ENCODE measurements at regions not wholly inside any gene's neighbourhood (a gene's known extent, or its start where the extent isn't known, plus 50 kb on each side); places are given as distances from the start of the nearest gene placed in this dataset.

DNA sequence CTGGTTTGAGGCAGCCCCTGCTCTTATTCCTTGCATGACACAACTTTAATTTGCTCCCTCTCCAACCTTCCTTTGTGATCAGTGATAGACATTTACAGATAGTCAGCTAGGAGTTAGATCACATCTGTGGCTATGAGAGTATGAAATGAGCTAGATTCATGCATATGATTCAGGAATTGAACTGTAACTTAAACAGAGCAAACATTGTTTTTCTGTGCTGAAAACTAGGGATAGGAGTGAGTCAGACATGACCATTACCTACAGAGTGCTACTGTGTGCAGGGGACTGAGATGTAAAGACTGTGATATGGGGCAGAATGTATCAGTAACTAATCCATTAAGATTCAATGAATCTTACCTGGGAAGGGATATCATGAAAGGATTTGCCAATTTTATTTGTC, 279.4 kb upstream of the SPTLC3 start:
- no peaks in the 10 kb centered on the region for H3K9me3 ChIP-seq
- TF ChIP-seq POLR2A (IDR thresholded peaks at IDR 0.05) (no peak), EP300 (IDR thresholded peaks at IDR 0.05) (no peak)
- TF ChIP-seq, protein P1, sequence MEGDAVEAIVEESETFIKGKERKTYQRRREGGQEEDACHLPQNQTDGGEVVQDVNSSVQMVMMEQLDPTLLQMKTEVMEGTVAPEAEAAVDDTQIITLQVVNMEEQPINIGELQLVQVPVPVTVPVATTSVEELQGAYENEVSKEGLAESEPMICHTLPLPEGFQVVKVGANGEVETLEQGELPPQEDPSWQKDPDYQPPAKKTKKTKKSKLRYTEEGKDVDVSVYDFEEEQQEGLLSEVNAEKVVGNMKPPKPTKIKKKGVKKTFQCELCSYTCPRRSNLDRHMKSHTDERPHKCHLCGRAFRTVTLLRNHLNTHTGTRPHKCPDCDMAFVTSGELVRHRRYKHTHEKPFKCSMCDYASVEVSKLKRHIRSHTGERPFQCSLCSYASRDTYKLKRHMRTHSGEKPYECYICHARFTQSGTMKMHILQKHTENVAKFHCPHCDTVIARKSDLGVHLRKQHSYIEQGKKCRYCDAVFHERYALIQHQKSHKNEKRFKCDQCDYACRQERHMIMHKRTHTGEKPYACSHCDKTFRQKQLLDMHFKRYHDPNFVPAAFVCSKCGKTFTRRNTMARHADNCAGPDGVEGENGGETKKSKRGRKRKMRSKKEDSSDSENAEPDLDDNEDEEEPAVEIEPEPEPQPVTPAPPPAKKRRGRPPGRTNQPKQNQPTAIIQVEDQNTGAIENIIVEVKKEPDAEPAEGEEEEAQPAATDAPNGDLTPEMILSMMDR (IDR thresholded peaks at IDR 0.05) = no peak
- H3K4me1 ChIP-seq = no peaks in the 10 kb centered on the region
- no peaks in the 10 kb centered on the region for H3K27me3 ChIP-seq
- no peak overlapping the region for H3K4me3 ChIP-seq
- no peak for DNase-seq (ENCODE audit: low spot score in 2 of 2)
- no peaks in the 10 kb centered on the region for H3K36me3 ChIP-seq
- H3K27ac ChIP-seq = no peak overlapping the region

DNA sequence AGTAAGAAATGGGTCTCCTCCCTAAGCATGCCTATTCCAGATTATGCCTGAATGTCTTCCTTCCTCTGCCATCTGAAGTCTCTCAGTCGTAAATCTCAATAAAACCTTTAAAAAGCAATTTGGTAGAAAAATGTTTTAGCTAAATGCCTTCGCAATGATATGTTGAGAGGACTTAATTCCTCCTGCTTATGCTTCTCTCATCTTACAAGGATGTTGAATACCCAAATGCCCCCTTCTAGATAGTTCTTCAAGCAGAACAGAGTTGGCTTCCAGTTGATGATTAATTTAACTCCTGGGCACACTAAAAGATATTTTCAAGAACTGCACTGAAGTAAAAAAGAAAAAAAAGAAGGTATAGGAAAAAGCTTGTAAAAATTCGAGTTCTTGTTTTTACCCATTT, 275.0 kb upstream of the SPTLC3 start:
- WGBS, 2 donors = 77 to 86% methylated on average over 3 of the region's 3 CpGs
- no peak for DNase-seq (ENCODE audit: low spot score in 2 of 2)
- Histone ChIP-seq H3K27me3 (no peaks in the 10 kb centered on the region), H3K36me3 (no peaks in the 10 kb centered on the region), H3K4me3 (no peak overlapping the region), H3K4me1 (no peaks in the 10 kb centered on the region), H3K9me3 (no peaks in the 10 kb centered on the region), H3K27ac (no peak overlapping the region)
- TF ChIP-seq EP300 (IDR thresholded peaks at IDR 0.05) (no peak), POLR2A (IDR thresholded peaks at IDR 0.05) (no peak)
- TF ChIP-seq, protein P1 (IDR thresholded peaks at IDR 0.05) = no peak

DNA sequence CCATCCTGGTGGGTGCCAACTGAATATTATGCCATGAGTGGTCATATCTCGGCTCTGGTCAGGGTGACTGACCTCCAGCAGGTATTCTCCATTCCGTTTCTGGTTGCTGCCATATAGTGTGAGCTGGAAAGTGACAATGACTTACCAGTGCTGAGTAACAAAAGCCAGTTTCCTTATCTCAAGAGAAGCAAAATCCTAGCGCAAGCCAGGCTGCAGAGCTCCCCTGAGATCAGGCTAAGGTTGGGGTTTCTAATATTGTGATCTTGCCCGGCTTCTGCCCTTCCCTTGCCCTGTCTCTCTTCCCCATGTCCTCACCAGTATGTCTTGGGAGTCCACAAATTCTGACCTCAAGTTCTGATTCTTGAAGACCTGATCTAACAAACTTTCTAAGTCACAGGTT, 271.3 kb upstream of the SPTLC3 start:
- no peaks in the 10 kb centered on the region for H3K9me3 ChIP-seq
- no peak overlapping the region for H3K4me3 ChIP-seq
- no peak for TF ChIP-seq EP300 (IDR thresholded peaks at IDR 0.05)
- TF ChIP-seq POLR2A (IDR thresholded peaks at IDR 0.05) = no peak
- TF ChIP-seq, protein P1 (IDR thresholded peaks at IDR 0.05) = no peak
- WGBS, 2 donors = 84 to 88% methylated on average over 4 of the region's 4 CpGs
- H3K27me3 ChIP-seq = no peaks in the 10 kb centered on the region
- DNase-seq (ENCODE audit: low spot score in 2 of 2) = no peak
- H3K36me3 ChIP-seq = no peaks in the 10 kb centered on the region
- H3K27ac ChIP-seq = no peak overlapping the region
- H3K4me1 ChIP-seq = no peaks in the 10 kb centered on the region

DNA sequence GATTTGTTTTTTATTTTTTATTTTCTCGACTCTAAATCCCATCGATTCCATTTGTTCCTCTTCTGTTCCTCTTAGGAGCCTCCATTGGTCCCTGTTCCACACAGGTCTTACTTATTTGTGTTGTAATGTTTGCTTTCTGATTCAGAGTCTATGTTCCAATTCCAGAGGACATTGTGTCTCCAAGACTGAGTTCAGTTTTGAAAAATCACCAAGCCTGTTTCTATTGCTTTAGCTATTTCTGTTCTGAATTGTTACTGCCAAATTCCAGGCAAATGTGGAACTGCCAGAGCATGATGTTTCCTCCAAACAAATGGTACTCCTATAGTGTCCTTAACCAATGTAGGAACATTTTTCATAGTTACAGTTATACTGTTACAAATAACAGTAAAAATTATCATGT, 270.9 kb upstream of the SPTLC3 start:
- no peak overlapping the region for H3K4me3 ChIP-seq

DNA sequence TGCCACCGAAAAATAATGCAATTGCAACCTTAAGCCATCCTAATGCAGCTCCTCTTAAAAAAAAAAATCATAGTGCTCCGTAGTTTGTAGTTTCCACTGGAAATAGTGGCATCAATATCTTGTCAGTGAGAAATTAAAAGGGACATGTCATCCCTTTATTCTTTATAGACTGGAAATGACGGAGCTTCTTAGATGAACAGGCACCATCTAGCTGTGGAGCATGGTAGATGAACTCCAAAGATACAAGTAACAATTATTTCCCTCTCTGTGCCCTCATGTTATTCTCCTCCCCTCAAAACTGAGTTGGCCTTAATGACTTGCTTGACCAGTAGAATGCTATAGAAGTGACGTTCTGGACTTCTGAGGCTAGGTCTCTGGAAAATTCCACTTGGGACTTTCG, 268.1 kb upstream of the SPTLC3 start:
- no peak for DNase-seq (ENCODE audit: low spot score in 2 of 2)
- H3K36me3 ChIP-seq = no peaks in the 10 kb centered on the region
- no peaks in the 10 kb centered on the region for H3K9me3 ChIP-seq
- TF ChIP-seq POLR2A (IDR thresholded peaks at IDR 0.05) = no peak
- no peak for TF ChIP-seq EP300 (IDR thresholded peaks at IDR 0.05)
- TF ChIP-seq, protein P1 (IDR thresholded peaks at IDR 0.05) = no peak
- no peaks in the 10 kb centered on the region for H3K27me3 ChIP-seq
- no peaks in the 10 kb centered on the region for H3K4me1 ChIP-seq
- 83% methylated on average over 5 of the region's 5 CpGs for WGBS, 2 donors
- H3K4me3 ChIP-seq = no peak overlapping the region
- no peak overlapping the region for H3K27ac ChIP-seq

More for the DNA sequence above, 270.9 kb upstream of the SPTLC3 start:
- no peak for DNase-seq (ENCODE audit: low spot score in 2 of 2)
- Histone ChIP-seq H3K4me1 (no peaks in the 10 kb centered on the region), H3K27me3 (no peaks in the 10 kb centered on the region), H3K27ac (no peak overlapping the region), H3K36me3 (no peaks in the 10 kb centered on the region), H3K9me3 (no peaks in the 10 kb centered on the region)
- TF ChIP-seq POLR2A (IDR thresholded peaks at IDR 0.05) = no peak
- TF ChIP-seq, protein P1 (IDR thresholded peaks at IDR 0.05) = no peak
- TF ChIP-seq EP300 (IDR thresholded peaks at IDR 0.05) = no peak
- 92 to 94% methylated on average over 2 of the region's 2 CpGs for WGBS, 2 donors

Measured in tibial nerve (tissue), 4 donors.